ENCODE measurements at regions not wholly inside any gene's neighbourhood (a gene's known extent, or its start where the extent isn't known, plus 50 kb on each side); places are given as distances from the start of the nearest gene placed in this dataset.
"Not testable (repeated sequence)": the region's sequence is repeated elsewhere in the genome, so short reads cannot be mapped to it uniquely, and the experiment has no call there.

DNA sequence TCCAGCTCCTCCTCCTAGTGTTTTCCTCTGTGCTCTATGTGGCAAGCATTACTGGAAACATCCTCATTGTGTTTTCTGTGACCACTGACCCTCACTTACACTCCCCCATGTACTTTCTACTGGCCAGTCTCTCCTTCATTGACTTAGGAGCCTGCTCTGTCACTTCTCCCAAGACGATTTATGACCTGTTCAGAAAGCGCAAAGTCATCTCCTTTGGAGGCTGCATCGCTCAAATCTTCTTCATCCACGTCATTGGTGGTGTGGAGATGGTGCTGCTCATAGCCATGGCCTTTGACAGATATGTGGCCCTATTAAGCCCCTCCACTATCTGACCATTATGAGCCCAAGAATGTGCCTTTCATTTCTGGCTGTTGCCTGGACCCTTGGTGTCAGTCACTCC is 64.0 kb downstream of the OR4F15 start:
- DNase-seq: not testable (repeated sequence)

DNA sequence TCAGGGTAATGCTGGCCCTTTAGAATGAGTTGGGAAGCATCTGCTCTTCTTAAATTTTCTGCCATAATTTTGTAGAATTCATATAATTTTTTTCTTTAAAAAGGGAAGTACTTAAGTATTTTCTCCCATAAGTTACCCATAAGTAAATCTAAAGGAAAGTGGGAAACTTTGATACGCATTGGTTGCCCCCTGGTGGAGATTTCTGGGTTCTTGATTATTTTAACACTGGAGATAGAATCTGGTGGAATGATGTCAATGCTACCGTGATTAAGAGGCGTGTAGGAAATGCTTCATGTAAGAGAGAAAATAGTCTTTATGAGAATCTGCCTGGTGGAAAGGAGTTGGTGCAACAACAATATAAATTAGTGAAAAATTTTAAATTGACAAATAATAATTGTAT is 65.6 kb downstream of the OR4F15 start:
- not testable (repeated sequence) for DNase-seq

DNA sequence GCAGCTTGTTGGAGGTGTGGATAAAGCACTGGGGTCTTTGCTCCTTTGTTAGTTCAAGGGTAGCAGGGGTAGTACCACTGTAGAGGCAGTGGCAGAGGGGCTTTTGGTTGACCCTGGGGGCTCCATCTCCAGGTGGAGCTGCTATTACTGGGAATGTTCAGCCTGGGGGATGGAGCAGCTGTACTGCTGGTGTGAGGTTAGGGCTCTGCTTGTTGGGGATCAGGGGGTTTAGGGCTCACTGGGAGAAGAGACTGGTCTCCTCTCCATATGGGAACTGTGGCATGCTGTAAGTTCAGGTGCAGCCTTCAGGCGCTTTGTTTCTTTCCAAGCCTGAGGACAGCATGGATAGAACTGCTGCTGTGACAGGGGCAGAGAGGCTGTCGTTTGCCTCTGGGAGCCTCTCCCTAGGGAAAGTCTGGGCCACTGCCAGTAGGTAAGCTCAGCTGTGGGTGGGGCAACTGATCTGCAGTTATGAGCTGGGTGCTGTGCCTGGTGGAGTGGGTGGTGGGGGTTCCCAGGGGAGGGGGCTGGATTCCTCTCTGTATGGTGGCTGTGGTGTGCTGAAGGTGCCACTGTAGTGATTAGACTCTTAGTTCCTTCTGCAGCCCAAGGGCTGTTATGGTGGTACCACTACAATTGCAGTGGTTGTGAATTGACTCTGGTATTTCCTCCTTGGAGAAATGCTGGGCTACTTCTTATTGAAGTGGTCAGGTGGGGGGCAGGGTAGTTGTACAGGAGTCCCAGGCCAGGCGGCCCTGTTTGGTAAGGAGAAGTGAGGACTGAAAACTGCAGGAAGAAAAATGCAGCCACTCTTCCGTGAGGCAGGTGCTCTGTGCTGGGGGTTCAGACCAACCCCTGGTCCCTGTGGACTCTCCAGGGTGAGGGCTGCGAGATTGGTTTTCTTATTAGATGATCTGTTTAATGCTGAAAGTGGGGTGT is 100.6 kb downstream of the OR4F15 start:
- not testable (repeated sequence) for DNase-seq

DNA sequence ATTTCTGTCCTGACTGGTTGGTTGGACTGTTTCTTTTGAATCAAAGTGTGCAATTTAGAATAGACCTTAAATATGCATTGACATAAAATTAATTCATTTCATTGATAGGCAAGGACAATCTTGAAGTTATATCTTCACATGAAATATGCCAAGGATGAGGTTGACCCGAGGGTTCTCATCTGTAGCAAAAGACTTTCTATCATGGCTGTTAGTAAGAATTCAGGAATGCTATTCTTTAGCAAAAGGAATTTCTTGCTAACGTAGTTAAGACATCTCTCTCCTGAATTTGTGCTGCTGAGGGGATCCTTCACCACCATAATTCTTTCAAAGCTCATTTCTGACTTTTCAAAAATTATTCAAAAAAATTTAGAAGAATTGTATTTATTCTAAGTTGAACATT is 112.6 kb downstream of the OR4F15 start:
- DNase-seq: not testable (repeated sequence)

DNA sequence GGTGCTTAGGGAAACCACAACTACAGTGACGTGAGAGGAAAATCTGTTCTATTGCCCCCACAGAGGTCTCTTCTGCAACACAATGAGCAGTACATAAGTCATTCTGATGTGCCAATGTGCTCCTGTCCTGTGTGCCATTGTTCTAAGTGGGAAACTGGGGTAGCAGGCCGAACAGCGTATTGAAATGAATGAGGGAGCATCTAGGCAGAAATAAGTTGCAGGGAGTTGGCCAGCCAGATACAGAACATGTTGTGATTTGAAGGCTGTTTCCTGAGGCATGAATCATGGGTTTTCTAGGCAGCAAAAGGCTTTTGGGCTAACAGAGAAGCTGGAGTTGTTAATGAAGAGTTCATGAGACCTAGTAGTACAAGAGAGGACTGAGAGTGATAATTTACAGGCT is 122.5 kb downstream of the OR4F15 start:
- not testable (repeated sequence) for DNase-seq

DNA sequence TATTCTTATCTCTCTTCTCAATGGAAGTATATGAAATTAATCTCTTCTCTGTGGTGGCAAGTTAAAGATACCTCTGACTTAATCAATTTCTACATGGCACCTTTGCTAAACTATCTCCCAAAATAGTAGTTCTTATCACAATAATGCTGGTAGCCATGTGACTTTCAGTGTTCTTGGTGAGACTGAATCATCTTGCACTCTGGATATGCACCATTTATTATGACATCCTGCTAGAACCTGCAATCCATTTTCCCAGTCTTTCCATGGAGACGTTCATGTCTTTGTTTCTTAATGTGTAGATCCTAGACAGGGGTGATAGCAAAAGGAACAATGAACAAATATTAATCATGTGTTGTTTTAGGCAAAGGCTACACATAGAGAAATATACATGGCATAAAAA is 125.4 kb downstream of the OR4F15 start:
- not testable (repeated sequence) for DNase-seq

DNA sequence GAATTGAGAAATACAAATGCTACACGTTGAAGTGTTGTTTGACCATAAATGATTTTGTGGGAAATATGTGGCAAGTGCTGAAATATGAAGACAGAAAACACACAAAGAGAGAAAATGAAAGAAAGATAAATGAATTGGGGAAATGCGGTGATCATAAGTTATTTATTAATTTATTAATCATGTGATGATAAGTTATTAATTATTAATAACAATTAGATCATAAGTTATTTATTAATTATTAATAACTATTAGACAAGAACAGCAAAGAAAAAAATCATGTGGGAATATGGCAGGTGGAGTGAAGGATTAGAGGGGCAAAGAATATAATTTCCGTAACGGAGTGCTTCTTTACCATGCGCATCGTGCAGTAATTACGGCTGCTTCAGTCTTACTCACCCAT is 126.6 kb downstream of the OR4F15 start:
- not testable (repeated sequence) for DNase-seq

DNA sequence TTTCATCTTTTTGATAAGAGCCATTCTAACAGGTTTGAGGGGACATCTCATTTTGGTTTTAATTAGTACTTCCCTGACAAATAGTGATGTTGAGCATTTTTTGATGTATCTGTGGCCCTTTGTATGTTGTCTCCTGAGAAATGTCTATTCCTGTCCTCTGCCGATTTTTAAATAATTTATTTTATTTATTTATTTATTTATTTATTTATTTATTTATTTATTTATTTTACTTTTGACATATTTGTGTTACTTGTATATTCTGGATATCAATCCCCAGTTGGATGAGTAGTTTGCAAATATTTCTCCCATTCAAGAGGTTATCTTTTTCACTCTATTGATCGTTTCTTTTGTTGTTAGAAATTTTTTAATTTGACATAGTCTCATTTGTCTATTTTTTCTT is 133.9 kb downstream of the OR4F15 start:
- DNase-seq: peak; percentile 8

DNA sequence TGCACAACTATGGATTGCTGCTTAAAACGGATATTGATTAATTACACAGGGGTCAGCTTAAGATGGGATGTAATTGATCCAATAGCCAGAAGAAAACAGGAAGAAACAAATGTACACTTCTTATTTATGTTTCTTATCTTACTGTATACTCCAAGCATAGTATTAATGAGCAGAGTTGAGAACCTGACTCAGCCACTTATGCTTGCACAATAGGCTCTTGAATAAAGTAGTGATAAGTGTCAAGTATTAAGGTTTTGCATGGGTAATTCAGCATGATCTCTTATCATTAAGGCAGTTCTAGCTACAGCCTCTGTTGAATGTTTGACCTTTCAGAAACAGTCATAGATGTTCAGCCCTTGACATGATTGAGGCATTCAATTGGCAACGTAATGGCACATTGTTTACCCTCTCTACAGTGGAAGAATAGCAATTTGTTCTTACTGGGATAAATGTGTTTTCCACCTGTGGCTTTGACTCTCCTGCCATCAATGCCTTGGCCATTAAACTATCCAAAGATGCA is 136.5 kb downstream of the OR4F15 start:
- DNase-seq: not testable (repeated sequence)

DNA sequence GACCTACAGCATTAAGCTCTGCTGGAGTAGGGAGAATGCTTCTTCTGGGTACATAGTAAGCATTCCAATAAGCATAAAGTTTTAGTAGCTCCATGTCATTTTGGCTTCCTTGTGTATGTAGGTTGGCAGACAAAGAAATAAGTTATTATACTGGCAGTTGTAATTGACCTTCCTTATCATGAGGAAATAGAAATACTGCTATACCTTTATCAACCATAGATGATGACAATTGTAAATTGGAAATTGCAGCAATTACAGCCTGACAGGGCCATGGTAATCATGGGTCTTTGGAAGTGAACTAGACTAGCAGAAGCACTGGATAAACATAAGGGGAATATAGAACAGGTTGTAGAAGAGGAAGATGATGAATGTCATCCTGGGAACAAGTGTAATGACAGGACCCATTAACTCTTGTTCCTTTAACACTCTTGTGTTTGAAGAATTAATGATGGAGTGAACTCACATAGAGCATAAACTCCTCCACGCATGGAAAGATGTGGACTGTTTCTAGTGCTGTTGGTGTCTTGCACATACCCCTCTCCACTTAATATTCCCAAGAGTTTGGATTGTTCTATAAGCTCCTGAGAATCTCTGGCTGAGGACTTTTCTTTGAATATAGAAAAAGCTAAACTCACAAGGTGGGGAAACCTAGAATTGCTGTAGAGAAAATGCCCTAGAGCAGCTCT is 137.5 kb downstream of the OR4F15 start:
- DNase-seq: peak; percentile 0

DNA sequence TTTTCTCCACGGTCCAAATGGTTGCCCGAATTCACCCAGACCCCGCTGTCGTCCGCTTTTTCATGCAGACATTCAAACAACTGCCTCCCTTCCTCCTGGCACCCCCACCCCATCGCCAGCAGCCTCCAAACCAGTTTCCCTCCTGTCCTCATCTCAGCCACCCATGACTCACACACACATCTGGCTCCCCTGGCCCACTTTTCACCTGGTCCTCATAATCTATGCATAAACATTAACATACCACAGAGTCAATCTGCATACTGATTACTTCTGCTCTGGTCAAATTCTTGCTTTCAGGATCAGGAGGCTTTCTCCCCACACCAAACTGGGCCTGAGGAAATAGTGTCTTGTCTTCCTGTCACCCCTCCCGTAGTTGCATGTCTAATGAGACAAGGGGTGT is 142.0 kb downstream of the OR4F15 start:
- DNase-seq: not testable (repeated sequence)

DNA sequence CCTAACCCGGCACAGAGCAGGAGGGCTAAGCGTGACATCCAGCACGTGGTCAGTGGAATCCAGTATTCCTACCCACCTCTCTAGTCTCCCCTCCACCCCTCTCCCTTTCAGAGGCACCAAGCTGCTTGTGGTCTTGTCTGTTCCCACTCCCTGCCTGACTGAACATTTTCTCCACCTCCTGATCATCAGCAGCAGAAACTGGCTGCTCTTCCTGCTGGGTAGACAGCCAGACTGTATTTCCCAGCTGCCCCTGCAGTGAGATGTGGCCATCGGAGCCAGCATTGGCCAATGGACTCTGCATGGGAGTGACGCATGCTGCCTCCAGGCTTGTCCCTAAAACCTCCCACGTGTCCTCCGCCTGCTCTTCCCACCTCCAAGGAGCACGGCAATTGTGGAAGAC is 143.8 kb downstream of the OR4F15 start:
- DNase-seq: peak; percentile 11

DNA sequence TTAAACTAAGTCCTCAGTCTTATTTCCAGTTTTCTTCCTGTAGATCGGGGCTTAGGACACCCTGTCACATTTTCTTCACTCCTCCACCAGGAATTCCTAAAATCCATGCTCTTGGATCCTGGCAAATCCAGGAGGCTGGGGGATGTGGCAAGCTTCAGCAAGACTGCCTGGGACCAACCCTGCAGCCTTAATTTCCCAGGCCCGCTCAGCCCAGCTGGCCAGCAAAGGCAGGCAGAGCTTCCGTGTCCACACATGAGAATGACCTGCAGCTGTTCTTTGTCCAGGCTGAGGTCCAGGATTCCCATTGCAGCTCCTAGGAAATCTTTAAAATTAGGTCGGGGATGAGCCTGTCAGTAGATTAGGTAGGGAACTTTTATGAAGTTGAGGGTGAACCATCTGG is 146.7 kb downstream of the OR4F15 start:
- DNase-seq: peak; percentile 3

DNA sequence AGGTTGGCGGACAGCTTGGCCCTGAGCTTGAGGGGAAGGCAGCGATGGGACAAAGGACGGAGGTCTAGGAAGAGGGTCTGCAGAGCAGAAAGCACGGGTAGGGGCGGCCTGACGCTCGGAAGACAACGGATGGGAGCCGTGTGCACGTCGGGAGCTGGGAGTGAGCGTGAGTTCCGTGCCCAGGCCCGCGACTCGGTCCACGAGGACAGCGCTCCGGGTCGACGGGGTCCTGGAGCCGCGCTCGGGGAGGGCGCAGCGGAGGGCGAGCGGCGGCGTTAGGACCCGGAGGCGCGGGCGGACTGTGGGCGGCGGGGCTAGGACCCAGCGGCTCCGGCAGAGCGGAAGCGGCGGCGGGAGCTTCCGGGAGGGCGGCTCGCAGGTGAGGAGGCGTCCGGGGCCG is 149.3 kb downstream of the OR4F15 start:
- DNase-seq: not testable (repeated sequence)

DNA sequence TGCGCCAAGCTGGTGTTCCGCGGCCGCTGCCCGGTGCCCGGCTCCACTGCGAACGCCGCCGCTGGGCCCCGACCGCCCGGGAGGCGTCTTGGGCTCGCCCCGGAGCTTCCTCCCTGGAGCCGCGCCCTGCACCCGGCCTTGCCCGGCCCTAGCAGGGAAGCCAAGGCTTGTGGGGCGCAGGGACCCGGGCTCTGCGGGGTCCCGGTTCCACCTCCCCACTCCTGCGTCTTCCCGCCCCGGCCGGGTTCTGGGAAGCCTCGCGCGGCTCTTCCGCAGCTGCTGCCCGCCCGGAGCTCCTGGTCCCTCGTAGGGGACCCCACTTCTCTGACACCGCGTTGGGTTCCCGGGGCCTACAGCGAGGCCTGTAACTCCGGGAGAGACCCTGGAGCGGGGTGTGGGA is 149.8 kb downstream of the OR4F15 start:
- not testable (repeated sequence) for DNase-seq

DNA sequence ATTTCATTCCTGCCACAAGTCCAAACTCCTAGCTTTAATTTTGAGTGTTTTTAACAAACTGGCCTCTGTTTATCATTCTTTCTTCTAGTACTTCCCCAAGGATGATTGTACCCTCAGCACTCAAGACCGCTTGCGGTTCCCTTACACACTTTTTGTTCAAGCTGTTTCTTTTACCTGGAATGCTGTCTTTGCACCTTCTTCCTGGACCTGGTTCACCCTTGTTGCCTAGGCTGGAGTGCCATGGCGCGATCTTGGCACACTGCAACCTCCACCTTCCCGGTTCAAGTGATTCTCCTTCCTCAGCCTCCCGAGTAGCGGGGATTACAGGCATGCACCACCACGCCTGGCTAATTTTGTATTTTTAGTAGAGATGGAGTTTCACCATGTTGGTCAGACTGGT is 151.7 kb downstream of the OR4F15 start:
- DNase-seq: not testable (repeated sequence)

DNA sequence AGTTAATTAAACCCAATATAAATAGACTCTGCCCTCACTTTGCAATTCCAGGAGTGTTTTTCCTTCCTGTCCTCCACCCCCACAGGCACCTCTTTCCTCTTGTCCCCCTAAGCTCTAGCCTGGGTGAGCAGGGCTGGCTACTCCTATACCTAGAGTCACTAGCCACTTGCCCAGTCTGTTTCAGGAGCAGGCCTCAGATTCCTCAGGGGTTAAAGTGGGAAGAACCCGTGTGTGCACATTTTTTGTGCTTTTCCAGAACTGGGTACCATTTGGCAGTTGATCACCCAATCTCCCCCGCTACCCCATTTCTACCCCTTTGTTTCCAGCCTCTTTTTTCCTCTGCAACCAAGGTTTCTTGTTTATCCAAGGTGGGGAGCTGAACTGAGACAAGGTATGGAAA is 153.4 kb downstream of the OR4F15 start:
- not testable (repeated sequence) for DNase-seq

DNA sequence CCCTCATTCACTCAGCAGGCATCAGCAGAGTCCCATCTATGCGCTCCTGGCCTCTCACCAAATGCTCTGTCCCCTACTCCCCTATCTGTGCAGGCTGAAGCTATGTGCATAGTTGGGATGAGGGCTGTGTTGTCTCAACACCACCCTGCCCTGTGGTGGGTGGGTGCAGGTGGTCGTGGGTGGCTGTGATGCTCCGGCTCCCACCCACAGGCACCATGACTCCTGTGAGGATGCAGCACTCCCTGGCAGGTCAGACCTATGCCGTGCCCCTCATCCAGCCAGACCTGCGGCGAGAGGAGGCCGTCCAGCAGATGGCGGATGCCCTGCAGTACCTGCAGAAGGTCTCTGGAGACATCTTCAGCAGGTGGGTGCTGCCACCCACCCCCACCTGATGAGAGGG is 153.9 kb downstream of the OR4F15 start:
- not testable (repeated sequence) for DNase-seq

DNA sequence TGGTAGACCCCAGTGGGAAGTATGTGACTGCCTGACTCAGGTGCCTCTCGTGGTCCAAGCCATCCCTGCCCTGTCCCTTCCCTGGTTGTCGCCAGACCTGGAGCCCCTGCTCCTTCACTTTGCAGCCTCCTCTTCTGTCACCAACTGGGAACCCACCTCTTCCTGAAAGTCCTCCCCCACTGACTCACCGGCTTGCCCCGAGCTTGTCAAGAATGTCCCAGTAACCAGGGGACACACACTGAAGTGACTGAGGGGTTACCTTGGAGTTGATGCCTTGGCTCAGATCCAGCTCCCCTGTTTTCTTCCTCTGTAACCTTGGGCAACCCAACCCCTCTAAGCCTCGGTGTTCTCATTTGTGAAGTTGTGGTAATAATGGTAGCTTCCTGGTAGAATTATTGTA is 155.4 kb downstream of the OR4F15 start:
- DNase-seq: not testable (repeated sequence)

DNA sequence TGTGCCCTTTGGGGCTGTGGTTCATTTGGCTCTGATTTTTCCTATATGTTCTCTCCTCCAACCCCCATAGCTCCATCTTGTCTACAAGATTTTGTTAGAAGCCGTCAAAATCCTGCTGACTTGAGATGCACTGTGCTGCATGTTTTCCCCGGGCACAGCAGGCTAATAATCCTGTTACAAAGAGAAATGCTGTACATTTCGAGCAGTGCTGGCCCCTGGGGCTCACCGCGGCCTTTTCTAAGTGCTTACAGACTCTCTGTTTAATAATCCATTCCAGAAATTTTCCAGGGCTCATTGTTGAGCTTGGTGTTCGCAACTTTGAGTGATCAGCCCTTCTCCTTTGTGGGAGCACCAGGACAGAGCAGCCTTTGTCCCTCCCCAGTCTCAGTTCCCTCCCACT is 158.6 kb downstream of the OR4F15 start:
- peak; percentile 11 for DNase-seq

DNA sequence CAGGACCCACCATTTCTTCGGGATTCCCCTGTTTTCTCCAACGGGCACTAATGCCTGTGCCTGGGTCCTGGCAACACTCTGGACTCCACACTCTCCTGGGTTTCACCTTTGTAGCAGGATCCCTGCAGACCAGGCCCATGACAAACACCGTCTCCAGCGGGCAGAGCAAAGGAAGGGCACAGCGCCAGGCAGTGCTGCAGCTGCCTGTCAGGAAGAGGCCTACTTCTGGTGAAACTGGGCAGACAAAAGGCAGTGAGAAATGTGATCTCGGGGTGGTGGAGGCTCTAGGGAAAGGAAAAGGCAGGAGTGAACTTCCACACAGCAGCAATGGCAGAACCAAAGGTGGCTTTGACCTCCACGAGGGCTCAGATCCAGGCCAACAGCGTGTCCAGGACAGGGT is 165.3 kb downstream of the OR4F15 start:
- DNase-seq: not testable (repeated sequence)

DNA sequence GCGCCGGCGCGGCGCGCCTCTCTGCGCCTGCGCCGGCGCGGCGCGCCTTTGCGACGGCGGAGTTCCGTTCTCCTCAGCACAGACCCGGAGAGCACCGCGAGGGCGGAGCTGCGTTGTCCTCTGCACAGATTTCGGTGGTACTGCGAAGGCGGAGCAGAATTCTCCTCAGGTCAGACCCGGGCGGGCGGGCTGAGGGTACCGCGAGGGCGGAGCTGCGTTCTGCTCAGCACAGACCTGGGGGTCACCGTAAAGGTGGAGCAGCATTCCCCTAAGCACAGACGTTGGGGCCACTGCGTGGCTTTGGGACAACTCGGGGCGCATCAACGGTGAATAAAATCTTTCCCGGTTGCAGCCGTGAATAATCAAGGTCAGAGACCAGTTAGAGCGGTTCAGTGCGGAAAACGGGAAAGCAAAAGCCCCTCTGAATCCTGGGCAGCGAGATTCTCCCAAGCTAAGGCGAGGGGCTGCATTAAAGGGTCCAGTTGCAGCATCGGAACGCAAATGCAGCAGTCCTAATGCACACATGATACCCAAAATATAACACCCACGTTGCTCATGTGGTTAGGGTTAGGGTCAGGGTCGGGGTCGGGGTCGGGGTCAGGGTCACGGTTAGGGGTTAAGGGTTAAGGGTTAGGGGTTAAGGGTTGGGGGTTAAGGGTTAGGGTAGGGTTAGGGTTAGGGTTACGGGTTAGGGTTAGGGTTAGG is 168.4 kb downstream of the OR4F15 start:
- peak; percentile 27 for DNase-seq
